B cell (primary cell): ENCODE measurements at regions not wholly inside any gene's neighbourhood (a gene's known extent, or its start where the extent isn't known, plus 50 kb on each side); places are given as distances from the start of the nearest gene placed in this dataset.

ENCODE experiments used
- CTCF ChIP-seq: fragments of 200-600 bp; IDR thresholded peaks from one replicate; pipeline ENCODE4 v1.8.0; 2022; ENCODE audit warnings: antibody characterized with exemption, mild to moderate bottlenecking
- EZH2 ChIP-seq: IDR thresholded peaks from 2 replicates; pipeline ENCODE4 v1.6.1; 2012; ENCODE audit warnings: borderline replicate concordance, low read depth, mild to moderate bottlenecking, moderate library complexity, low read length; ENCODE audit not compliant: insufficient read depth, poor library complexity, severe bottlenecking

GRCh38 chr10:21184984-21185383 lies 287.9 kb upstream of the NEBL start:
- TF ChIP-seq CTCF (no peak), EZH2 (no peak)
